ENCODE measurements at regions not wholly inside any gene's neighbourhood (a gene's known extent, or its start where the extent isn't known, plus 50 kb on each side); places are given as distances from the start of the nearest gene placed in this dataset.

GRCh38 chr19:30209617-30210600 is 162.3 kb upstream of the ZNF536 start:
- TF ChIP-seq EP300 (IDR thresholded peaks at IDR 0.05), result no peak
- no peak for TF ChIP-seq POLR2AphosphoS5 (IDR thresholded peaks at IDR 0.05)
- TF ChIP-seq CTCF (IDR thresholded peaks at IDR 0.05), result no peak
- no peak for TF ChIP-seq POLR2A (IDR thresholded peaks at IDR 0.05)

All from upper lobe of left lung (tissue), 4 donors.